ENCODE measurements at regions not wholly inside any gene's neighbourhood (a gene's known extent, or its start where the extent isn't known, plus 50 kb on each side); places are given as distances from the start of the nearest gene placed in this dataset.

DNA sequence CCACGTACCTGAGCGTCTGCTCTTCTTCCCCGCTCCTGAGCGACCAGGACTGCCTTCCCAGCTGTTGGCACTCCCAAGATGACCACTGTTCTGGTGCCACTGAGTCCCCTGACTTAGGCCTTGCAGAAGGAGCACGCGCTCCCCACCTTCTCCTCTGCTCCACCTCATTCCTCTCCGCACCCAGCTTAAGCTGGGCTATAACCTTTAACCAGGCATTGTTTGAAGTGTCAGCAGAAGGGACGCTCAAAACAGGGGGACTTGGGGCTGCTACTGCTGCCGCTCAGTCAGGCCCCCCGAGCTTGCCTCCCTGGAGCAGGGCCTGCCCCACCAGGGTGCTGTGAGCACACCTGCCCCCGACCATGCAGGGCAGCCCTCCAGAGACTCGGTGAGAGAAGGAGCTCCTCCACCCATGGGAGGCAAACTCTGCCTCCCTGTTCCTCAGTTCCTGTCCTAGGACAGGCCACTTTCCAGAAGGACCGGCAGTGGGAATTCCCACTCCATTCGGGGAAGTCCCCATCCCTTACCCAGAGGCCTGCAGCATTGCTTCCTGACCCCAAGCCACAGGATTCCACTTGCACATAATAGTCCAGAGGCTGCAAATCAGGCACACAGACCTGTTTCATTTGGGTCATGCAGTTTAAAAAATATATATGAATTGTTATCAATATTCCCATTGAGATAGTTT, 99.7 kb upstream of the ENPP6 start:
- DNase-seq (ENCODE audit: low spot score in 2 of 2), result no peak
- H3K36me3 ChIP-seq, result no peaks in the 10 kb centered on the region
- no peaks in the 10 kb centered on the region for H3K27me3 ChIP-seq
- WGBS, result 74% methylated on average over 14 of the region's 14 CpGs
- no peak overlapping the region for H3K4me3 ChIP-seq
- no peak overlapping the region for H3K27ac ChIP-seq
- H3K9me3 ChIP-seq, result no peaks in the 10 kb centered on the region
- TF ChIP-seq, protein P1, sequence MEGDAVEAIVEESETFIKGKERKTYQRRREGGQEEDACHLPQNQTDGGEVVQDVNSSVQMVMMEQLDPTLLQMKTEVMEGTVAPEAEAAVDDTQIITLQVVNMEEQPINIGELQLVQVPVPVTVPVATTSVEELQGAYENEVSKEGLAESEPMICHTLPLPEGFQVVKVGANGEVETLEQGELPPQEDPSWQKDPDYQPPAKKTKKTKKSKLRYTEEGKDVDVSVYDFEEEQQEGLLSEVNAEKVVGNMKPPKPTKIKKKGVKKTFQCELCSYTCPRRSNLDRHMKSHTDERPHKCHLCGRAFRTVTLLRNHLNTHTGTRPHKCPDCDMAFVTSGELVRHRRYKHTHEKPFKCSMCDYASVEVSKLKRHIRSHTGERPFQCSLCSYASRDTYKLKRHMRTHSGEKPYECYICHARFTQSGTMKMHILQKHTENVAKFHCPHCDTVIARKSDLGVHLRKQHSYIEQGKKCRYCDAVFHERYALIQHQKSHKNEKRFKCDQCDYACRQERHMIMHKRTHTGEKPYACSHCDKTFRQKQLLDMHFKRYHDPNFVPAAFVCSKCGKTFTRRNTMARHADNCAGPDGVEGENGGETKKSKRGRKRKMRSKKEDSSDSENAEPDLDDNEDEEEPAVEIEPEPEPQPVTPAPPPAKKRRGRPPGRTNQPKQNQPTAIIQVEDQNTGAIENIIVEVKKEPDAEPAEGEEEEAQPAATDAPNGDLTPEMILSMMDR (IDR thresholded peaks at IDR 0.05), result no peak
- no peak for TF ChIP-seq POLR2A (IDR thresholded peaks at IDR 0.05)
- no peak for TF ChIP-seq EP300 (IDR thresholded peaks at IDR 0.05)
- TF ChIP-seq POLR2AphosphoS5 (IDR thresholded peaks at IDR 0.05), result no peak
- H3K4me1 ChIP-seq, result no peaks in the 10 kb centered on the region

DNA sequence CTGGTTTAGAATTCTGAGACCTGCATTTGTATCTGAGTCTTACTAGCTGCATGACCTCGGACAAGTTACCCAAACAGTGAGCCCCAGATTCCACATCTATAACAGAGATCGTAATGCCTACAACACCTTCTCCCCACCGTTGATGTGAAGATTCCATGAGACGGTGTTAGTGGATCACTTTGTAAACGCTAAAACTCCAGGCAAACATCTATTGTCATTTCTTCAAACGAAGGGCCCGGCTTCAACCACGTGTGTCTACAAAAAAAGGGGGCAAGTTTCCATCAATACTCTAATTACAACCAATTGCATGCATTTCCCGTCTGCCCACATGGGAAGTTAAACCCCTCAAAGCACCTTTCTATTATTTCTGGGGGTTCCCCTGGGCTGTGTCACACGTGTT, 99.1 kb upstream of the ENPP6 start:
- 92% methylated on average over 10 of the region's 10 CpGs for WGBS
- no peak for TF ChIP-seq POLR2AphosphoS5 (IDR thresholded peaks at IDR 0.05)
- TF ChIP-seq POLR2A (IDR thresholded peaks at IDR 0.05), result no peak
- TF ChIP-seq, protein P1 (IDR thresholded peaks at IDR 0.05), result no peak
- TF ChIP-seq EP300 (IDR thresholded peaks at IDR 0.05), result no peak

DNA sequence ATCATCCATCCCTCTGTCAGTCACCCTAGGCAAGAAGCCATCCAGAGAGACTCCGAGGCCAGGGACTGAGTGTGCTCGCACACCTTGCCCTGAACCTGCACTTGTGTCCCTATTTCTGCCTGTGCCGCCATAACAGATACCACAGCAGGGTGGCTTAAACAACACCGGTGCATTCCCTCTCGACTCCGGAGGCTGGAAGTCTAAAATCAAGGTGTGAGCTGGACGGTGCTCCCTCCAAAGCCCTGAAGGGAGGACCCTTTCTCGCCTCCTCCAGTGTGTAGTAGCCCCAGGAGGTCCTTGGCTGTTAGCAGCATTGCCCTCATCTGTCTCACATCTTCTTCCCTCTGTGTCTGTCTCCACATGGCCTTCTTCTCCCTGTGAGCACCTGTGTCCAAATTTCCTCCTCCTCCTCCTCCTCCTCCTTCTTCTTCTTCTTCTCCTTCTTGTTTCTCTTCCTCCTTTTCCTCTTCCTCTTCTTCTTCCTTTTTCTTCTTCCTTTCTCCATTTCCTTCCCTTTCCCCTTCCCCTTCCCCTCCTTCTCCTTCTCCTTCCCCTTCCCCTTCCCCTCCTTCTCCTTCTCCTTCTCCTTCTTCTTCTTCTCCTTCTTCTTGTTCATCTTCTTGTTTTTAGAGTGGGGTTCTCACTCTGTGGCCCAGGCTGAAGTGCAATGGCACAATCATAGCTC, 98.1 kb upstream of the ENPP6 start:
- DNase-seq (ENCODE audit: low spot score in 2 of 2), result no peak
- Histone ChIP-seq H3K4me1 (no peaks in the 10 kb centered on the region), H3K4me3 (no peak overlapping the region), H3K9me3 (no peaks in the 10 kb centered on the region), H3K36me3 (no peaks in the 10 kb centered on the region), H3K27ac (no peak overlapping the region), H3K27me3 (no peaks in the 10 kb centered on the region)
- no peak for TF ChIP-seq POLR2A (IDR thresholded peaks at IDR 0.05)
- TF ChIP-seq EP300 (IDR thresholded peaks at IDR 0.05), result no peak
- TF ChIP-seq, protein P1 (IDR thresholded peaks at IDR 0.05), result no peak
- no peak for TF ChIP-seq POLR2AphosphoS5 (IDR thresholded peaks at IDR 0.05)
- 98% methylated on average over 8 of the region's 8 CpGs for WGBS

More for the DNA sequence above, 99.1 kb upstream of the ENPP6 start:
- Histone ChIP-seq H3K4me1 (no peaks in the 10 kb centered on the region), H3K27me3 (no peaks in the 10 kb centered on the region), H3K9me3 (no peaks in the 10 kb centered on the region), H3K27ac (no peak overlapping the region), H3K4me3 (no peak overlapping the region), H3K36me3 (no peaks in the 10 kb centered on the region)
- no peak for DNase-seq (ENCODE audit: low spot score in 2 of 2)

DNA sequence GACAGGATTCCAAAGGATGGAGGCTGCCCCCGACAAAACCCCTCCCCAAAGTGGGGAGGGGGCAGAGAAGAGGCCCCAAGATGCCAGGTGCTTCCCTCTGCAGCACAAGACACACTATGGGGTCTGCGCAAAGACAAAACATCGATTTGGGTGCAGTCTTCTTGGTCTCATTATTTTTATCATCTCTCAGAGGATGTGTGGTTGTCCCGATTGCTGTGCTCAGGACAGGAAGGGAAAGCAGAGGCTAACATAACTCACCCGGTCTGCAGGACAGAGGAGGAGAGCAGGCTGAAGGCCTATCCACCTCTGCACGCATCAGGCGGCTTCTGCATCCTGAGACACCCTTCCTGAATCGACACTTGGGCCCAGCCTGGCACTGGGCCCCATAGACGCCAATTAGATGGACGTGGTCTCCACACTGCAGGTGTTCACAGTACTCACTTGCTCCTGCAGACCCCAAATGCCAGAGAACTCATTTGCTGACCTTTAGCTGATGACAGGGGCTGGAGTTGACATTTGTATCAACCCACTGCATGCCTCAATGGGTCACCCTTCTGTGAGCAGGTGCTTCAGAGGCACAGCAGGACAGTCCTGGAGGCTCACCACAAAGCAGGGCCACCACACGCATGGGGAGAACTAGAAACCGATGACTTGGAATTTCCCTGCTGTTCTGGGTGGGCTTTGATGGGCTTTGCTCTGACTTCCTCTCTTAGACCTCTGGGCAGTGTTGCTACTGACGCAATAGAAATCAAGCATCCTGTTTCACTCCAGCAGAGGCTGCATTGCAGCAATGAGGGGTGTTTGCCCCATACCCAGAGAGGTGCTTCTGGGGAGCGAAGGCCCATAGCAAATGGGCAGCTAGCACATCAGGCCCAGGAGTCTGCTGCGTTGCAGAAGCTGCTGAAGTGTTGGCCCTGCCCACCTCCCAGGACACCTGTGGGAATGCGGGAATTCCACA, 96.3 kb upstream of the ENPP6 start:
- DNase-seq (ENCODE audit: low spot score in 2 of 2), result no peak
- Histone ChIP-seq H3K4me1 (no peaks in the 10 kb centered on the region), H3K4me3 (no peak overlapping the region), H3K27me3 (no peaks in the 10 kb centered on the region), H3K27ac (no peak overlapping the region), H3K9me3 (no peaks in the 10 kb centered on the region), H3K36me3 (no peaks in the 10 kb centered on the region)
- TF ChIP-seq POLR2AphosphoS5 (IDR thresholded peaks at IDR 0.05) (no peak), POLR2A (IDR thresholded peaks at IDR 0.05) (no peak), EP300 (IDR thresholded peaks at IDR 0.05) (no peak)
- TF ChIP-seq, protein P1 (IDR thresholded peaks at IDR 0.05), result no peak
- WGBS, result 80% methylated on average over 15 of the region's 16 CpGs

Data from suprapubic skin (tissue), 4 donors.